ENCODE measurements at regions not wholly inside any gene's neighbourhood (a gene's known extent, or its start where the extent isn't known, plus 50 kb on each side); places are given as distances from the start of the nearest gene placed in this dataset.

DNA sequence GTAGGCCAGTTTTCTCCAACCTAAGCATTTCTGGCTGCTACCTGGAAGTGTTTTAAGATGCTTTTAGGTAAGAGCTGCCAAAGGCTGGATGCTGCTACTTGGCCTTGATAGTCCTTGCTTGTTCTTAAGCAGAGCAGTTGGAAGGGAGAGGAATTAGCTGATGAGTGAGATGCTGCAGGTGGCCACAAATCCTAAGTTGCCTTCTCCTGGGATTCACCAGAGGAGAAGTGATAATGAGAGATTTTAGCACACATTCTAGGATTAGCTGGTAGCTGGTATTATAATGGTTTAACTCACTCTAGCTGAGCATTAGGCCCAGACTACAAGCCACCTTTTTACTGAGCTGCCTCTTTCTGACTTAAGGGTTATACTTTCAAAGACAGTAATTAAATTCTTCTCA, 442.9 kb upstream of the RAG2 start:
- no peak overlapping the region for H3K27ac ChIP-seq
- no peak for DNase-seq
- TF ChIP-seq, protein P1, sequence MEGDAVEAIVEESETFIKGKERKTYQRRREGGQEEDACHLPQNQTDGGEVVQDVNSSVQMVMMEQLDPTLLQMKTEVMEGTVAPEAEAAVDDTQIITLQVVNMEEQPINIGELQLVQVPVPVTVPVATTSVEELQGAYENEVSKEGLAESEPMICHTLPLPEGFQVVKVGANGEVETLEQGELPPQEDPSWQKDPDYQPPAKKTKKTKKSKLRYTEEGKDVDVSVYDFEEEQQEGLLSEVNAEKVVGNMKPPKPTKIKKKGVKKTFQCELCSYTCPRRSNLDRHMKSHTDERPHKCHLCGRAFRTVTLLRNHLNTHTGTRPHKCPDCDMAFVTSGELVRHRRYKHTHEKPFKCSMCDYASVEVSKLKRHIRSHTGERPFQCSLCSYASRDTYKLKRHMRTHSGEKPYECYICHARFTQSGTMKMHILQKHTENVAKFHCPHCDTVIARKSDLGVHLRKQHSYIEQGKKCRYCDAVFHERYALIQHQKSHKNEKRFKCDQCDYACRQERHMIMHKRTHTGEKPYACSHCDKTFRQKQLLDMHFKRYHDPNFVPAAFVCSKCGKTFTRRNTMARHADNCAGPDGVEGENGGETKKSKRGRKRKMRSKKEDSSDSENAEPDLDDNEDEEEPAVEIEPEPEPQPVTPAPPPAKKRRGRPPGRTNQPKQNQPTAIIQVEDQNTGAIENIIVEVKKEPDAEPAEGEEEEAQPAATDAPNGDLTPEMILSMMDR (IDR thresholded peaks at IDR 0.05) = no peak
- TF ChIP-seq EP300 (IDR thresholded peaks at IDR 0.05) = no peak
- no peak for TF ChIP-seq POLR2A (IDR thresholded peaks at IDR 0.05)
- no peak overlapping the region for H3K4me3 ChIP-seq
- no peaks in the 10 kb centered on the region for H3K9me3 ChIP-seq
- no peaks in the 10 kb centered on the region for H3K36me3 ChIP-seq
- H3K4me1 ChIP-seq (ENCODE audit: insufficient read depth) = no peaks in the 10 kb centered on the region
- H3K27me3 ChIP-seq = no peaks in the 10 kb centered on the region
- intact Hi-C loops (cut with DNase I) = loop anchor here in 1 of 4 donors (5.0 kb wide), 1 partner anchor 1631 kb away; no protein-coding TSS in a partner anchor

DNA sequence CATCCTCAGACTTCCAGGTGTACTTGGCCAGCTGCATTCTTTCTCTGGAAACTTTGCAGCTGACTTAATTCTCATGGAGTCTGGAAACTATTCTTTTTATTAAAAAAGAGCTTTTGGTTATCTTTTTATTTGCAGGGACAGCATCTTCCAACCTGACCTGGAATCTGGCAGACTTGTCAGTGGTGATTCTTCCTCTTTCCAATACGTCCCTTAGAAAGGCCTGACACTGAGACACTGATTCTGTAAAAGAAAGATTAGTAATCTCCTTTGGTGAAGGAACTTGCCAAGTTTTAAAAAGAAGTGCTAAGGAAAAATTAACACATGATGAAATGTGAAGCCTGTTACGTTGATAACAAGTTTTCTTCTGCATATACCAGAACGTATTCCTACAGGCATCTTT, 440.9 kb upstream of the RAG2 start:
- intact Hi-C loops (cut with DNase I) = no loop called here
- no peak overlapping the region for H3K4me3 ChIP-seq
- H3K27me3 ChIP-seq = no peaks in the 10 kb centered on the region
- H3K36me3 ChIP-seq = no peaks in the 10 kb centered on the region
- H3K27ac ChIP-seq = no peak overlapping the region
- TF ChIP-seq POLR2A (IDR thresholded peaks at IDR 0.05) (no peak), EP300 (IDR thresholded peaks at IDR 0.05) (no peak)
- TF ChIP-seq, protein P1 (IDR thresholded peaks at IDR 0.05) = no peak
- no peaks in the 10 kb centered on the region for H3K9me3 ChIP-seq
- DNase-seq = no peak
- H3K4me1 ChIP-seq (ENCODE audit: insufficient read depth) = no peaks in the 10 kb centered on the region
- 8 to 14% (median 13%) methylated on average over 3 of the region's 3 CpGs for WGBS, 3 donors

DNA sequence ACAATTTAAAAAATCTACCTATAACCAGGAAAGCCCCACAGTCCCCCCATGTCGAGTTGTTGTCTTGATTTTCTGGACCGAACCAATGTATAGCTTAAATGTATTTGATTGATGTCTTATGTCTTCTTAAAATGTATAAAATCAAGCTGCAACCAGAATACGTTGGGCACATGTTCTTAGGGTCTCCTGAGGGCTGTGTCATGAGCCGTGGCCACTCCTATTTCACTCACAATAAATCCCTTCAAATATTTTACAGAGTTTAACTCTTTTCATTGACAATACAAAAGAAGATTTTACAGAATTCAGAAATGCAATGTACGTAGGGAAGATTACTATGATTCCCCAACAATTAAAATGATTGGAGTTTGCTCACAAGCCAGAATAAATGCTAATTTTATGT, 428.7 kb upstream of the RAG2 start:
- no peaks in the 10 kb centered on the region for H3K27me3 ChIP-seq
- no peaks in the 10 kb centered on the region for H3K36me3 ChIP-seq
- TF ChIP-seq EP300 (IDR thresholded peaks at IDR 0.05) = no peak
- no peak for TF ChIP-seq POLR2A (IDR thresholded peaks at IDR 0.05)
- TF ChIP-seq, protein P1 (IDR thresholded peaks at IDR 0.05) = no peak
- WGBS, 3 donors = 71 to 74% (median 73%) methylated on average over 5 of the region's 5 CpGs
- no peaks in the 10 kb centered on the region for H3K4me1 ChIP-seq (ENCODE audit: insufficient read depth)
- intact Hi-C loops (cut with DNase I) = no loop called here
- no peak overlapping the region for H3K27ac ChIP-seq
- no peak for DNase-seq
- no peak overlapping the region for H3K4me3 ChIP-seq
- no peaks in the 10 kb centered on the region for H3K9me3 ChIP-seq

DNA sequence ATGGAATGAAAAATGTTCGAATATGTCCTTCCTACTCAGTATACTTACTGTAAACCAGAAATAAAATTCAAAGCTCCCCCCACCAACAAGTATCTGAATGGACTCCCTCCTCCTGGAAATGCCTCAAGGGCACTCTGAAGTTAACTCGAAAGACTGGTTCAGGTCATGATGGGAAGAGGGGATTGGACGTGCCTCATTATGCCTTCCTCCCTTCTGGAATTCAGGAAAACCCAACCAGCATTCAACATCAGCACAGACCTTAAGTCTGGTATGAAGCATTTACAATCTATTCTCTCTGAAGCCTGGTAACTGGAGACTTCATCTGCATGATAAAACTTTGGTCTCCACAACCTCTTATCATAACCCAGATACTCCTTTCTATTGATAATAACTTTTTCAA, 428.3 kb upstream of the RAG2 start:
- intact Hi-C loops (cut with DNase I) = no loop called here
- DNase-seq = no peak
- Histone ChIP-seq H3K27me3 (no peaks in the 10 kb centered on the region), H3K4me3 (no peak overlapping the region), H3K9me3 (no peaks in the 10 kb centered on the region), H3K36me3 (no peaks in the 10 kb centered on the region), H3K27ac (no peak overlapping the region), H3K4me1 (ENCODE audit: insufficient read depth) (no peaks in the 10 kb centered on the region)
- 26 to 49% (median 38%) methylated on average over 3 of the region's 3 CpGs for WGBS, 3 donors
- TF ChIP-seq, protein P1 (IDR thresholded peaks at IDR 0.05) = no peak
- TF ChIP-seq POLR2A (IDR thresholded peaks at IDR 0.05) = no peak
- no peak for TF ChIP-seq EP300 (IDR thresholded peaks at IDR 0.05)

DNA sequence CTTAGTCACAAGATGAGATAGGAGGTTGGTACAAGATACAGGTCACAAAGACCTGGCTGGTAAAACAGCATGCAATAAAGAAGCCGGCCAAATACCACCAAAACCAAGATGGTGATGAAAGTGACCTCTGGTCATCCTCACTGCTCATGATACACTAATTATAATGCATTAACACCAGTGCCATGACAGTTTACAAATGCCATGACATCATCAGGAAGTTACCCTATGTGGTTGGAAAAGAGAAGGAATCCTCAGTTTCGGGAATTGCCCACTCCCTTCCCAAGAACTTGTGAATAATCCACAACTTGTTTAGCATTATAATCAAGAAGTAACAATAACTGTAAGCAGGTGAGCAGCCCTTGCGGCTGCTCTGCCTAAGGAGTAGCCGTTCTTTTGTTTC, 408.5 kb upstream of the RAG2 start:
- WGBS, 3 donors = 90 to 94% (median 93%) methylated on average over 4 of the region's 4 CpGs
- no peaks in the 10 kb centered on the region for H3K4me1 ChIP-seq (ENCODE audit: insufficient read depth)
- intact Hi-C loops (cut with DNase I) = no loop called here
- no peaks in the 10 kb centered on the region for H3K9me3 ChIP-seq
- no peak for DNase-seq
- no peaks in the 10 kb centered on the region for H3K36me3 ChIP-seq
- no peak overlapping the region for H3K4me3 ChIP-seq
- TF ChIP-seq EP300 (IDR thresholded peaks at IDR 0.05) (no peak), POLR2A (IDR thresholded peaks at IDR 0.05) (no peak)
- TF ChIP-seq, protein P1 (IDR thresholded peaks at IDR 0.05) = no peak
- H3K27ac ChIP-seq = no peak overlapping the region
- H3K27me3 ChIP-seq = no peaks in the 10 kb centered on the region

Data from ovary (tissue), 7 donors.